HepG2 (cell line): ENCODE measurements at regions not wholly inside any gene's neighbourhood (a gene's known extent, or its start where the extent isn't known, plus 50 kb on each side); places are given as distances from the start of the nearest gene placed in this dataset.
"Not testable (repeated sequence)": the region's sequence is repeated elsewhere in the genome, so short reads cannot be mapped to it uniquely, and the experiment has no call there.

ENCODE experiments used
- ATAC-seq: fragments of 200-7000 bp; cut with Tn5 transposase; 3 replicates; pipeline ENCODE4 v1.9.1; 2020; ENCODE audit warnings: mild to moderate bottlenecking, moderate library complexity
- BruUV-seq: library from RNA; stranded (reverse); fragments of 400-500 nt; replicated peaks from 2 replicates; lab custom pipeline; 2021; lab: Mats Ljungman, UMichigan
- CTCF ChIA-PET: fragments of 300-600 bp; formaldehyde crosslinking; extraction: SDS; loops from one replicate; lab custom pipeline; 2021; ENCODE audit warnings: low total read pairs, inconsistent platforms, low intra/inter-chr PET ratio; lab: Yijun Ruan, JAX
- POLR2A ChIA-PET: fragments of 350-600 bp; sonication (Branson Sonifier 250); formaldehyde crosslinking; loops from one replicate; lab custom pipeline; 2020; ENCODE audit warnings: antibody characterized with exemption, inconsistent platforms; lab: Yijun Ruan, JAX
- DNase-seq: peaks from one replicate; pipeline ENCODE4 v3.0.0-alpha.2; 2015; ENCODE audit warnings: low spot score
- FAIRE-seq: peaks from 3 replicates; lab custom pipeline; 2011; peaks lifted over from hg19 to GRCh38; lab: Jason Lieb, UNC
- H2AFZ ChIP-seq: one replicate; pipeline ENCODE4 v1.6.1; 2011; ENCODE audit warnings: low read length, inconsistent platforms
- H3K27ac ChIP-seq: fragments of 300-600 bp; 3 replicates; pipeline ENCODE4 v1.8.0; 2011; ENCODE audit warnings: mixed run types, mild to moderate bottlenecking, mixed read lengths, low read length, inconsistent platforms; ENCODE audit not compliant: insufficient read depth; ENCODE audit errors: extremely low read length
- H3K27me3 ChIP-seq, 2 experiments: fragments of 200-600 bp in 1 of 2; 2 replicates in 1 of 2; 3 replicates in 1 of 2; pipeline versions ENCODE4 v1.6.0 to v1.8.0; 2011; ENCODE audit warnings: low read length in 2 of 2, mild to moderate bottlenecking in 2 of 2, moderate library complexity in 2 of 2, inconsistent platforms in 1 of 2; ENCODE audit not compliant: insufficient read depth in 2 of 2, control insufficient read depth in 1 of 2
- H3K36me3 ChIP-seq, 2 experiments: fragments of 200-600 bp in 1 of 2; replicated peaks in 1 of 2; 2 replicates in 1 of 2; 3 replicates in 1 of 2; pipeline versions ENCODE4 v1.5.1 to v1.8.0; 2011; ENCODE audit warnings: low read length in 2 of 2, inconsistent platforms in 1 of 2; ENCODE audit not compliant: insufficient read depth in 2 of 2, control insufficient read depth in 1 of 2
- H3K4me1 ChIP-seq: 2 replicates; pipeline ENCODE4 v1.5.1; 2012; ENCODE audit warnings: low read length, inconsistent platforms; ENCODE audit not compliant: insufficient read depth
- H3K4me2 ChIP-seq: 2 replicates; pipeline ENCODE4 v1.6.0; 2011; ENCODE audit warnings: low read depth, low read length, inconsistent platforms
- H3K4me3 ChIP-seq, 3 experiments: fragments of 200-600 bp in 1 of 3; sonication (generic), shearing (Covaris generic) in 1 of 3; replicated peaks in 1 of 3; 2 replicates each; pipeline ENCODE4 v1.5.1; 2011 to 2016; ENCODE audit warnings: low read length in 3 of 3, inconsistent platforms in 2 of 3, low read depth in 2 of 3, mild to moderate bottlenecking in 2 of 3, control low read depth in 1 of 3, mixed read lengths in 1 of 3; ENCODE audit not compliant: insufficient read depth in 1 of 3
- H3K79me2 ChIP-seq: one replicate; pipeline ENCODE4 v1.6.1; 2011; ENCODE audit warnings: low read length, inconsistent platforms; ENCODE audit not compliant: insufficient read depth
- H3K9ac ChIP-seq: 2 replicates; pipeline ENCODE4 v1.6.0; 2011; ENCODE audit warnings: mild to moderate bottlenecking, low read depth, low read length, inconsistent platforms; ENCODE audit not compliant: insufficient read depth
- H3K9me3 ChIP-seq: 2 replicates; pipeline ENCODE4 v1.5.1; 2012; ENCODE audit warnings: mild to moderate bottlenecking, low read length
- H4K20me1 ChIP-seq: 2 replicates; pipeline ENCODE4 v1.6.0; 2011; ENCODE audit warnings: inconsistent platforms, mild to moderate bottlenecking, low read length, moderate library complexity; ENCODE audit not compliant: insufficient read depth
- RAD21 ChIP-seq: fragments of 450-650 bp; formaldehyde crosslinking; IDR thresholded peaks from 2 replicates; pipeline ENCODE4 v1.5.0; 2020; ENCODE audit warnings: mild to moderate bottlenecking
- WGBS: methylation state at CpG from one replicate; pipeline ENCODE4 v1.1.6; 2017; ENCODE audit warnings: low lambda C conversion rate; 5-methylcytosine and 5-hydroxymethylcytosine counted together
- in situ Hi-C: cut with HindIII; loops from 2 replicates; pipeline ENCODE4 v1.10.0; 2017; ENCODE audit warnings: low pct_unique_long_range_greater_than_20kb; ENCODE audit not compliant: extremely low pct_ligation_motif_present
- intact Hi-C: fragments of 100-400 bp; cut with micrococcal nuclease; formaldehyde crosslinking; loops from one replicate; pipeline ENCODE4 v1.10.0; 2022; ENCODE audit not compliant: unreplicated experiment

GRCh38 chr2:16381511-16381910 lies 284.1 kb downstream of the CYRIA start:
- POLR2A ChIA-PET, result no interaction called here
- Histone ChIP-seq H3K4me1 (no peaks in the 10 kb centered on the region), H3K27ac (no peak overlapping the region), H3K27me3 (no peaks in the 10 kb centered on the region), H4K20me1 (no peaks in the 10 kb centered on the region), H3K79me2 (no peaks in the 10 kb centered on the region), H3K4me2 (no peak overlapping the region), H3K4me3 (no peak overlapping the region), H3K9ac (no peak overlapping the region), H3K9me3 (no peaks in the 10 kb centered on the region), H3K36me3 (no peaks in the 10 kb centered on the region), H2AFZ (no peak overlapping the region)
- intact Hi-C loops, result no loop called here
- CTCF ChIA-PET, result no interaction called here
- WGBS, result 48% methylated on average over 2 of the region's 2 CpGs
- no peak for TF ChIP-seq RAD21 (CRISPR knock-in tag)
- FAIRE-seq (no peak), DNase-seq (no peak), ATAC-seq (no peak)
- BruUV-seq, result no TSS peak
- in situ Hi-C loops, result no loop called here

DNA sequence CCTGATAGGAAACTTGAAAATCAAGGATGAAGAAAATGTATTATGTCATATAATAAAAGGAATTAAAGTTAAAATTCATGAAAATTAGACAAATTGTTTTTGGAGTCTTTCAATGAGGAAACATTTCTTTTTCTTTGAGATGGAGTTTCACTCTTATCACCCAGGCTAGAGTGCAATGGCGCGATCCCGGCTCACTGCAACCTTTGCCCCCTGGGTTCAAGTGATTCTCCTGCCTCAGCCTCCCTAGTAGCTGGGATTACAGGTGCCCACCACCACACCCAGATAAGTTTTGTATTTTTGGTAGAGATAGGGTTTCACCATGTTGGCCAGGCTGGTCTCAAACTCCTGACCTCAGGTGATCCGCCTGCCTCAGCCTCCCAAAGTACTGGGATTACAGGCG lies 285.7 kb downstream of the CYRIA start:
- H3K79me2 ChIP-seq, BruUV-seq, H3K4me1 ChIP-seq, H3K4me2 ChIP-seq, FAIRE-seq, intact Hi-C loops, H3K9ac ChIP-seq, DNase-seq, H2AFZ ChIP-seq, H4K20me1 ChIP-seq, H3K4me3 ChIP-seq, in situ Hi-C loops, CTCF ChIA-PET, ATAC-seq, H3K36me3 ChIP-seq, H3K27me3 ChIP-seq, H3K27ac ChIP-seq, POLR2A ChIA-PET, H3K9me3 ChIP-seq: not testable (repeated sequence)
- WGBS, result 68% methylated on average over 5 of the region's 5 CpGs

GRCh38 chr2:16379061-16379460 lies 286.6 kb downstream of the CYRIA start:
- intact Hi-C loops, H3K4me3 ChIP-seq, H3K27ac ChIP-seq, H3K79me2 ChIP-seq, H3K36me3 ChIP-seq, BruUV-seq, ATAC-seq, FAIRE-seq, DNase-seq, H4K20me1 ChIP-seq, H2AFZ ChIP-seq, H3K9me3 ChIP-seq, H3K4me1 ChIP-seq, POLR2A ChIA-PET, H3K4me2 ChIP-seq, H3K9ac ChIP-seq, in situ Hi-C loops, H3K27me3 ChIP-seq, CTCF ChIA-PET: not testable (repeated sequence)
- WGBS, result 57% methylated on average over 5 of the region's 5 CpGs
